H1 (cell line): ENCODE measurements at regions not wholly inside any gene's neighbourhood (a gene's known extent, or its start where the extent isn't known, plus 50 kb on each side); places are given as distances from the start of the nearest gene placed in this dataset.

Source experiments
- CTCF ChIA-PET: fragments of 300-600 bp; sonication (Branson Sonifier 250); formaldehyde crosslinking; loops from one replicate; lab custom pipeline; 2021; ENCODE audit not compliant: partially characterized antibody; lab: Charles Lee
- POLR2A ChIA-PET: fragments of 300-600 bp; sonication (Branson Sonifier 250); formaldehyde crosslinking; loops from one replicate; lab custom pipeline; 2021; ENCODE audit warnings: inconsistent platforms; ENCODE audit not compliant: partially characterized antibody; lab: Charles Lee
- DNase-seq, 2 experiments: peaks; one replicate each; pipeline versions ENCODE4 v3.0.0 to v3.0.0-alpha.2; 2010 to 2022; ENCODE audit warnings: low spot score in 2 of 2, low read depth in 1 of 2, mixed read lengths in 1 of 2
- FAIRE-seq: peaks from 2 replicates; lab custom pipeline; 2011; peaks lifted over from hg19 to GRCh38; lab: Jason Lieb, UNC
- H2AFZ ChIP-seq: 2 replicates; pipeline ENCODE4 v1.8.1; 2012; ENCODE audit warnings: low read length, inconsistent platforms
- H2AK5ac ChIP-seq: 2 replicates; pipeline ENCODE4 v1.6.1; 2013; ENCODE audit warnings: low read depth, low read length
- H2BK120ac ChIP-seq: replicated peaks from 2 replicates; pipeline ENCODE3; 2013; ENCODE audit warnings: low read depth, low read length, inconsistent platforms
- H2BK12ac ChIP-seq: 2 replicates; pipeline ENCODE4 v1.6.1; 2013; ENCODE audit warnings: low read depth, low read length
- H2BK15ac ChIP-seq: 2 replicates; pipeline ENCODE4 v1.6.1; 2013; ENCODE audit warnings: low read length
- H2BK20ac ChIP-seq: 2 replicates; pipeline ENCODE4 v1.6.1; 2013; ENCODE audit warnings: low read length
- H2BK5ac ChIP-seq: 2 replicates; pipeline ENCODE4 v1.6.1; 2013; ENCODE audit warnings: low read depth, low read length
- H3K14ac ChIP-seq: 2 replicates; pipeline ENCODE4 v1.6.1; 2013; ENCODE audit warnings: inconsistent platforms; ENCODE audit not compliant: insufficient read length
- H3K18ac ChIP-seq: 2 replicates; pipeline ENCODE4 v1.6.1; 2013; ENCODE audit warnings: low read length; ENCODE audit errors: extremely low read depth
- H3K23ac ChIP-seq: 2 replicates; pipeline ENCODE4 v1.6.1; 2013; ENCODE audit warnings: inconsistent platforms; ENCODE audit not compliant: insufficient read length
- H3K23me2 ChIP-seq: 2 replicates; pipeline ENCODE4 v1.6.1; 2013; ENCODE audit warnings: low read depth, low read length
- H3K27ac ChIP-seq: 2 replicates; pipeline ENCODE4 v1.6.1; 2011; ENCODE audit warnings: low read depth, low read length, inconsistent platforms
- H3K27me3 ChIP-seq, 4 experiments: replicated peaks in 1 of 4; 1 replicate in 1 of 4; 2 replicates in 3 of 4; pipeline versions ENCODE4 v1.6.1 to v1.8.1; 2011 to 2013; ENCODE audit warnings: low read length in 3 of 4, mild to moderate bottlenecking in 3 of 4, inconsistent platforms in 2 of 4, mixed read lengths in 2 of 4, moderate library complexity in 1 of 4; ENCODE audit not compliant: control insufficient read depth in 3 of 4, insufficient read depth in 3 of 4; ENCODE audit errors: extremely low read depth in 1 of 4
- H3K36me3 ChIP-seq, 4 experiments: 2 replicates each; pipeline versions ENCODE4 v1.6.1 to v1.8.1; 2011 to 2013; ENCODE audit warnings: mild to moderate bottlenecking in 4 of 4, low read length in 3 of 4, moderate library complexity in 2 of 4, control low read depth in 1 of 4, inconsistent platforms in 1 of 4; ENCODE audit not compliant: insufficient read depth in 4 of 4, control insufficient read depth in 2 of 4
- H3K4ac ChIP-seq: replicated peaks from 2 replicates; pipeline ENCODE3; 2013; ENCODE audit warnings: low read length, low read depth, mixed read lengths, inconsistent platforms; ENCODE audit not compliant: insufficient read length
- H3K4me1 ChIP-seq, 4 experiments: replicated peaks in 1 of 4; 1 replicate in 1 of 4; 2 replicates in 3 of 4; pipeline versions ENCODE4 v1.6.1 to v1.8.1; 2011 to 2013; ENCODE audit warnings: low read length in 3 of 4, inconsistent platforms in 2 of 4, mixed read lengths in 1 of 4; ENCODE audit not compliant: insufficient read depth in 4 of 4, control insufficient read depth in 3 of 4
- H3K4me2 ChIP-seq, 2 experiments: 2 replicates each; pipeline versions ENCODE4 v1.6.1 to v1.8.1; 2011 to 2013; ENCODE audit warnings: low read depth in 2 of 2, low read length in 2 of 2, control low read depth in 1 of 2, inconsistent platforms in 1 of 2, mild to moderate bottlenecking in 1 of 2; ENCODE audit not compliant: insufficient read depth in 1 of 2
- H3K4me3 ChIP-seq, 4 experiments: fragments of 200-600, 300-600 bp in 1 of 4; sonication (generic), shearing (Covaris generic), sonication (Bioruptor Twin) in 1 of 4; 2 replicates each; pipeline versions ENCODE4 v1.5.1 to v1.8.1; 2011 to 2016; ENCODE audit warnings: low read length in 4 of 4, low read depth in 3 of 4, control low read depth in 2 of 4, inconsistent platforms in 2 of 4, mild to moderate bottlenecking in 2 of 4, mixed read lengths in 1 of 4, moderate library complexity in 1 of 4; ENCODE audit not compliant: insufficient read depth in 2 of 4; ENCODE audit errors: extremely low read depth in 1 of 4
- H3K56ac ChIP-seq: replicated peaks from 2 replicates; pipeline ENCODE3; 2013; ENCODE audit warnings: low read depth, mild to moderate bottlenecking, mixed read lengths, low read length, inconsistent platforms; ENCODE audit not compliant: insufficient read length
- H3K79me1 ChIP-seq: 2 replicates; pipeline ENCODE4 v1.6.1; 2013; ENCODE audit warnings: low read depth, low read length, control low read depth
- H3K79me2 ChIP-seq, 2 experiments: 2 replicates each; pipeline versions ENCODE4 v1.6.1 to v1.8.1; 2012 to 2013; ENCODE audit warnings: low read length in 2 of 2, mild to moderate bottlenecking in 2 of 2, inconsistent platforms in 1 of 2; ENCODE audit not compliant: insufficient read depth in 2 of 2, control insufficient read depth in 1 of 2
- H3K9ac ChIP-seq, 4 experiments: replicated peaks in 1 of 4; 1 replicate in 1 of 4; 2 replicates in 3 of 4; pipeline versions ENCODE4 v1.6.1 to v1.8.1; 2011 to 2013; ENCODE audit warnings: low read depth in 3 of 4, low read length in 3 of 4, control low read depth in 2 of 4, mild to moderate bottlenecking in 2 of 4, moderate library complexity in 2 of 4, inconsistent platforms in 1 of 4; ENCODE audit errors: extremely low read depth in 1 of 4
- H3K9me3 ChIP-seq, 2 experiments: 2 replicates each; pipeline versions ENCODE4 v1.6.1 to v1.8.1; 2012 to 2013; ENCODE audit warnings: mild to moderate bottlenecking in 2 of 2, moderate library complexity in 2 of 2, control low read depth in 1 of 2, inconsistent platforms in 1 of 2, low read depth in 1 of 2, low read length in 1 of 2, mixed read lengths in 1 of 2; ENCODE audit not compliant: insufficient read depth in 2 of 2
- H4K20me1 ChIP-seq, 2 experiments: replicated peaks in 1 of 2; 2 replicates each; pipeline versions ENCODE3 to v1.8.1; 2011 to 2013; ENCODE audit warnings: inconsistent platforms in 2 of 2, low read length in 2 of 2, mild to moderate bottlenecking in 1 of 2; ENCODE audit not compliant: insufficient read depth in 2 of 2, control insufficient read depth in 1 of 2
- H4K5ac ChIP-seq: 2 replicates; pipeline ENCODE4 v1.6.1; 2013; ENCODE audit warnings: low read length, low read depth, mixed read lengths, inconsistent platforms; ENCODE audit not compliant: insufficient read length
- H4K8ac ChIP-seq: 2 replicates; pipeline ENCODE4 v1.8.0; 2013; ENCODE audit warnings: mild to moderate bottlenecking, moderate library complexity, low read length, inconsistent platforms; ENCODE audit not compliant: insufficient read depth; ENCODE audit errors: extremely low read depth
- H4K91ac ChIP-seq: replicated peaks from 2 replicates; pipeline ENCODE3; 2013; ENCODE audit warnings: low read length, mixed read lengths, inconsistent platforms; ENCODE audit not compliant: insufficient read length
- CTCF ChIP-seq, 3 experiments: IDR thresholded peaks; 1 replicate in 2 of 3; 2 replicates in 1 of 3; pipeline versions ENCODE4 v1.5.1 to v1.6.1; 2011; ENCODE audit warnings: low read length in 3 of 3, mild to moderate bottlenecking in 3 of 3, inconsistent platforms in 2 of 3, low read depth in 1 of 3, moderate library complexity in 1 of 3; ENCODE audit not compliant: insufficient read depth in 1 of 3; ENCODE audit errors: control extremely low read depth in 1 of 3
- E2F6 ChIP-seq: IDR thresholded peaks from 2 replicates; pipeline ENCODE4 v1.6.1; 2012; ENCODE audit warnings: inconsistent platforms
- EZH2 ChIP-seq: fragments of 200-600 bp; sonication (generic); IDR thresholded peaks from 2 replicates; pipeline ENCODE4 v1.7.1; 2012; ENCODE audit warnings: low read depth, mild to moderate bottlenecking, moderate library complexity, low read length, inconsistent platforms; ENCODE audit not compliant: severe bottlenecking
- KDM4A ChIP-seq: IDR thresholded peaks from one replicate; pipeline ENCODE4 v1.7.1; 2012; ENCODE audit warnings: low read depth, mild to moderate bottlenecking, moderate library complexity, low read length, inconsistent platforms; ENCODE audit not compliant: severe bottlenecking
- RBBP5 ChIP-seq: IDR thresholded peaks from 2 replicates; pipeline ENCODE4 v1.7.1; 2012; ENCODE audit warnings: low read depth, mild to moderate bottlenecking, inconsistent platforms, low read length, moderate library complexity, borderline replicate concordance
- SP1 ChIP-seq: IDR thresholded peaks from 2 replicates; pipeline ENCODE4 v1.6.1; 2011; ENCODE audit warnings: low read depth, low read length
- TAF1 ChIP-seq: IDR thresholded peaks from 2 replicates; pipeline ENCODE4 v1.6.1; 2011; ENCODE audit warnings: mild to moderate bottlenecking, low read depth, low read length
- YY1 ChIP-seq: IDR thresholded peaks from 2 replicates; pipeline ENCODE4 v1.6.1; 2011; ENCODE audit warnings: low read depth, mild to moderate bottlenecking, low read length
- WGBS, 2 experiments: shearing (Covaris generic) in 1 of 2; methylation state at CpG; one replicate each; pipeline versions ENCODE4 v1.1.6 to v1.1.7; 2013 to 2015; ENCODE audit warnings: low lambda C conversion rate in 2 of 2, mixed read lengths in 2 of 2, inconsistent platforms in 1 of 2, low coverage in 1 of 2, missing lambda C conversion rate in 1 of 2; ENCODE audit not compliant: insufficient replicate concordance in 2 of 2, insufficient coverage in 1 of 2, insufficient read length in 1 of 2; ENCODE audit errors: extremely low coverage in 1 of 2, missing lambda C conversion rate in 1 of 2; 5-methylcytosine and 5-hydroxymethylcytosine counted together

GRCh38 chr4:157889788-157890187, 283.0 kb downstream of the GASK1B start:
- FAIRE-seq = no peak
- POLR2A ChIA-PET = no interaction called here
- CTCF ChIA-PET = no interaction called here

More at GRCh38 chr4:157889788-157890187, 283.0 kb downstream of the GASK1B start:
- Histone ChIP-seq H3K4me1 (no peaks in the 10 kb centered on the region; a peak in 1 of 7 replicates), H2BK120ac (no peak overlapping the region), H2AFZ (no peak overlapping the region), H3K79me2 (no peaks in the 10 kb centered on the region), H3K4ac (no peak overlapping the region), H3K23me2 (no peaks in the 10 kb centered on the region), H3K27ac (no peak overlapping the region), H3K14ac (no peak overlapping the region), H3K56ac (no peak overlapping the region), H3K79me1 (no peaks in the 10 kb centered on the region), H3K23ac (no peak overlapping the region), H4K5ac (no peak overlapping the region), H3K27me3 (peaks cover 0 to 1% (median 0%) of the 10 kb centered on the region in 4 experiments; a peak in 1 of 7 replicates), H4K91ac (no peak overlapping the region), H3K36me3 (no peaks in the 10 kb centered on the region), H3K4me2 (no peak overlapping the region), H2BK12ac (no peak overlapping the region), H3K9me3 (no peaks in the 10 kb centered on the region), H2BK20ac (no peak overlapping the region), H3K18ac (no peak overlapping the region), H4K20me1 (no peaks in the 10 kb centered on the region), H3K9ac (no peak overlapping the region), H4K8ac (no peak overlapping the region), H2BK5ac (no peak overlapping the region), H2AK5ac (no peak overlapping the region), H3K4me3 (no peak overlapping the region), H2BK15ac (no peak overlapping the region)
- 98% methylated on average over 2 of the region's 2 CpGs; no CpG with 5 or more reads in 1 of the 2 experiments for WGBS, 2 experiments
- no peak for TF ChIP-seq TAF1
- no peak for TF ChIP-seq KDM4A
- no peak for TF ChIP-seq EZH2
- no peak for TF ChIP-seq CTCF (IDR thresholded peaks at IDR 0.05; ENCODE audit: control extremely low read depth in 1 of 3, insufficient read depth in 1 of 3, low read depth in 1 of 3, low read length in 3 of 3)
- no peak for TF ChIP-seq RBBP5
- no peak for TF ChIP-seq E2F6
- no peak for TF ChIP-seq YY1
- no peak for TF ChIP-seq SP1
- DNase-seq = no peak
